ENCODE measurements at regions not wholly inside any gene's neighbourhood (a gene's known extent, or its start where the extent isn't known, plus 50 kb on each side); places are given as distances from the start of the nearest gene placed in this dataset.

- DNase-seq, result no peak
These were observed 77.0 kb upstream of the CERS6 start for GRCh38 chr2:168378960-168379669.

GRCh38 chr2:168380500-168380899 lies 75.6 kb upstream of the CERS6 start:
- DNase-seq, result no peak

- DNase-seq, result no peak
These were observed 64.0 kb upstream of the CERS6 start for GRCh38 chr2:168392024-168392423.

- no peak for DNase-seq
These were observed 63.3 kb upstream of the CERS6 start for GRCh38 chr2:168392797-168393196.

- no peak for DNase-seq
These were observed 61.8 kb upstream of the CERS6 start for GRCh38 chr2:168394262-168394661.

- DNase-seq, result no peak
These were observed 59.9 kb upstream of the CERS6 start for GRCh38 chr2:168396131-168396530.

GRCh38 chr2:168397629-168398028 lies 58.4 kb upstream of the CERS6 start:
- DNase-seq, result no peak

GRCh38 chr2:168401048-168401556 lies 55.0 kb upstream of the CERS6 start:
- DNase-seq, result no peak

GRCh38 chr2:168401771-168402170 lies 54.3 kb upstream of the CERS6 start:
- no peak for DNase-seq

GRCh38 chr2:168402531-168402930 lies 53.5 kb upstream of the CERS6 start:
- DNase-seq, result no peak

GRCh38 chr2:168403736-168404135 lies 52.3 kb upstream of the CERS6 start:
- DNase-seq, result no peak

- DNase-seq, result no peak
These were observed 51.3 kb upstream of the CERS6 start for GRCh38 chr2:168404764-168405163.

All from left kidney (tissue), 1 donor.